GM12801 (cell line): ENCODE measurements at regions not wholly inside any gene's neighbourhood (a gene's known extent, or its start where the extent isn't known, plus 50 kb on each side); places are given as distances from the start of the nearest gene placed in this dataset.

Experiments used
- CTCF ChIP-seq: IDR thresholded peaks from one replicate; pipeline ENCODE4 v1.5.1; 2011; ENCODE audit warnings: control low read depth; ENCODE audit not compliant: insufficient read length; ENCODE audit errors: extremely low read depth

GRCh38 chr1:56390232-56390867, 189.0 kb downstream of the PLPP3 start:
- no peak for TF ChIP-seq CTCF

- no peak for TF ChIP-seq CTCF
These were observed 189.6 kb downstream of the PLPP3 start for GRCh38 chr1:56389813-56390212.

GRCh38 chr1:56387071-56387740, 192.2 kb downstream of the PLPP3 start:
- TF ChIP-seq CTCF, result no peak

GRCh38 chr1:56385314-56385713, 194.0 kb downstream of the PLPP3 start:
- no peak for TF ChIP-seq CTCF

GRCh38 chr1:56382929-56383328, 196.4 kb downstream of the PLPP3 start:
- no peak for TF ChIP-seq CTCF

GRCh38 chr1:56380531-56380930, 198.8 kb downstream of the PLPP3 start:
- no peak for TF ChIP-seq CTCF

- TF ChIP-seq CTCF, result no peak
These were observed 200.9 kb downstream of the PLPP3 start for GRCh38 chr1:56378341-56379070.
